ENCODE measurements at regions not wholly inside any gene's neighbourhood (a gene's known extent, or its start where the extent isn't known, plus 50 kb on each side); places are given as distances from the start of the nearest gene placed in this dataset.

- H3K27me3 ChIP-seq (ENCODE audit: control insufficient read depth in 2 of 2, insufficient read depth in 1 of 2, low read length in 1 of 2), result no peaks in the 10 kb centered on the region
- no peak for DNase-seq (ENCODE audit: low read depth in 6 of 9, low spot score in 9 of 9)
- H3K27ac ChIP-seq (ENCODE audit: low read depth in 1 of 2, low read length in 1 of 2), result no peak overlapping the region
- 93% methylated on average over 8 of the region's 8 CpGs for WGBS
- H3K4me3 ChIP-seq (ENCODE audit: low read length in 2 of 2), result no peak overlapping the region
- H3K4me1 ChIP-seq (ENCODE audit: control insufficient read depth in 2 of 2, insufficient read depth in 2 of 2, low read length in 2 of 2), result no peaks in the 10 kb centered on the region
- no peaks in the 10 kb centered on the region for H3K9me3 ChIP-seq (ENCODE audit: control insufficient read depth in 2 of 2, insufficient read depth in 1 of 2, low read length in 1 of 2)
- H3K36me3 ChIP-seq (ENCODE audit: control insufficient read depth in 2 of 2, insufficient read depth in 2 of 2, low read length in 1 of 2), result no peaks in the 10 kb centered on the region
These were observed 82.1 kb upstream of the F3 start for GRCh38 chr1:94623560-94624148.

GRCh38 chr1:94622757-94623156 lies 81.2 kb upstream of the F3 start:
- H3K4me1 ChIP-seq (ENCODE audit: control insufficient read depth in 2 of 2, insufficient read depth in 2 of 2, low read length in 2 of 2), result no peaks in the 10 kb centered on the region
- no peaks in the 10 kb centered on the region for H3K27me3 ChIP-seq (ENCODE audit: control insufficient read depth in 2 of 2, insufficient read depth in 1 of 2, low read length in 1 of 2)
- WGBS, result 93% methylated on average over 10 of the region's 10 CpGs
- no peak overlapping the region for H3K27ac ChIP-seq (ENCODE audit: low read depth in 1 of 2, low read length in 1 of 2)
- H3K4me3 ChIP-seq (ENCODE audit: low read length in 2 of 2), result no peak overlapping the region
- no peaks in the 10 kb centered on the region for H3K36me3 ChIP-seq (ENCODE audit: control insufficient read depth in 2 of 2, insufficient read depth in 2 of 2, low read length in 1 of 2)
- H3K9me3 ChIP-seq (ENCODE audit: control insufficient read depth in 2 of 2, insufficient read depth in 1 of 2, low read length in 1 of 2), result peaks cover 0 to 5% of the 10 kb centered on the region in 2 donors
- no peak for DNase-seq (ENCODE audit: low read depth in 6 of 9, low spot score in 9 of 9)

- Histone ChIP-seq H3K4me3 (ENCODE audit: low read length in 2 of 2) (no peak overlapping the region), H3K9me3 (ENCODE audit: control insufficient read depth in 2 of 2, insufficient read depth in 1 of 2, low read length in 1 of 2) (peaks cover 0 to 5% of the 10 kb centered on the region in 2 donors), H3K4me1 (ENCODE audit: control insufficient read depth in 2 of 2, insufficient read depth in 2 of 2, low read length in 2 of 2) (no peaks in the 10 kb centered on the region), H3K36me3 (ENCODE audit: control insufficient read depth in 2 of 2, insufficient read depth in 2 of 2, low read length in 1 of 2) (no peaks in the 10 kb centered on the region), H3K27ac (ENCODE audit: low read depth in 1 of 2, low read length in 1 of 2) (no peak overlapping the region), H3K27me3 (ENCODE audit: control insufficient read depth in 2 of 2, insufficient read depth in 1 of 2, low read length in 1 of 2) (no peaks in the 10 kb centered on the region)
- DNase-seq (ENCODE audit: low read depth in 6 of 9, low spot score in 9 of 9), result no peak
These were observed 80.2 kb upstream of the F3 start for GRCh38 chr1:94621802-94622201.

GRCh38 chr1:94621395-94621794 lies 79.8 kb upstream of the F3 start:
- Histone ChIP-seq H3K4me3 (ENCODE audit: low read length in 2 of 2) (no peak overlapping the region), H3K27me3 (ENCODE audit: control insufficient read depth in 2 of 2, insufficient read depth in 1 of 2, low read length in 1 of 2) (no peaks in the 10 kb centered on the region), H3K4me1 (ENCODE audit: control insufficient read depth in 2 of 2, insufficient read depth in 2 of 2, low read length in 2 of 2) (no peaks in the 10 kb centered on the region), H3K36me3 (ENCODE audit: control insufficient read depth in 2 of 2, insufficient read depth in 2 of 2, low read length in 1 of 2) (no peaks in the 10 kb centered on the region), H3K27ac (ENCODE audit: low read depth in 1 of 2, low read length in 1 of 2) (no peak overlapping the region), H3K9me3 (ENCODE audit: control insufficient read depth in 2 of 2, insufficient read depth in 1 of 2, low read length in 1 of 2) (peaks cover 0 to 5% of the 10 kb centered on the region in 2 donors)
- DNase-seq (ENCODE audit: low read depth in 6 of 9, low spot score in 9 of 9), result no peak
- 80% methylated on average over 3 of the region's 3 CpGs for WGBS

- no peaks in the 10 kb centered on the region for H3K4me1 ChIP-seq (ENCODE audit: control insufficient read depth in 2 of 2, insufficient read depth in 2 of 2, low read length in 2 of 2)
- H3K27me3 ChIP-seq (ENCODE audit: control insufficient read depth in 2 of 2, insufficient read depth in 1 of 2, low read length in 1 of 2), result no peaks in the 10 kb centered on the region
- peaks cover 0 to 5% of the 10 kb centered on the region in 2 donors for H3K9me3 ChIP-seq (ENCODE audit: control insufficient read depth in 2 of 2, insufficient read depth in 1 of 2, low read length in 1 of 2)
- no peaks in the 10 kb centered on the region for H3K36me3 ChIP-seq (ENCODE audit: control insufficient read depth in 2 of 2, insufficient read depth in 2 of 2, low read length in 1 of 2)
- no peak overlapping the region for H3K4me3 ChIP-seq (ENCODE audit: low read length in 2 of 2)
- DNase-seq (ENCODE audit: low read depth in 6 of 9, low spot score in 9 of 9), result no peak
- H3K27ac ChIP-seq (ENCODE audit: low read depth in 1 of 2, low read length in 1 of 2), result peak overlapping the region in 1 of 2 donors; percentile 53
- 93% methylated on average over 10 of the region's 10 CpGs for WGBS
These were observed 78.9 kb upstream of the F3 start for GRCh38 chr1:94620345-94621031.

GRCh38 chr1:94619731-94620130 lies 78.2 kb upstream of the F3 start:
- Histone ChIP-seq H3K4me1 (ENCODE audit: control insufficient read depth in 2 of 2, insufficient read depth in 2 of 2, low read length in 2 of 2) (no peaks in the 10 kb centered on the region), H3K4me3 (ENCODE audit: low read length in 2 of 2) (no peak overlapping the region), H3K27me3 (ENCODE audit: control insufficient read depth in 2 of 2, insufficient read depth in 1 of 2, low read length in 1 of 2) (no peaks in the 10 kb centered on the region), H3K36me3 (ENCODE audit: control insufficient read depth in 2 of 2, insufficient read depth in 2 of 2, low read length in 1 of 2) (no peaks in the 10 kb centered on the region), H3K27ac (ENCODE audit: low read depth in 1 of 2, low read length in 1 of 2) (no peak overlapping the region), H3K9me3 (ENCODE audit: control insufficient read depth in 2 of 2, insufficient read depth in 1 of 2, low read length in 1 of 2) (peaks cover 0 to 5% of the 10 kb centered on the region in 2 donors)
- WGBS, result 85% methylated on average over 1 of the region's 1 CpG
- no peak for DNase-seq (ENCODE audit: low read depth in 6 of 9, low spot score in 9 of 9)

GRCh38 chr1:94617957-94618739 lies 76.6 kb upstream of the F3 start:
- H3K4me1 ChIP-seq (ENCODE audit: control insufficient read depth in 2 of 2, insufficient read depth in 2 of 2, low read length in 2 of 2), result no peaks in the 10 kb centered on the region
- 95% methylated on average over 13 of the region's 13 CpGs for WGBS
- no peak overlapping the region for H3K27ac ChIP-seq (ENCODE audit: low read depth in 1 of 2, low read length in 1 of 2)

GRCh38 chr1:94617134-94617805 lies 75.7 kb upstream of the F3 start:
- Histone ChIP-seq H3K4me1 (ENCODE audit: control insufficient read depth in 2 of 2, insufficient read depth in 2 of 2, low read length in 2 of 2) (no peaks in the 10 kb centered on the region), H3K27me3 (ENCODE audit: control insufficient read depth in 2 of 2, insufficient read depth in 1 of 2, low read length in 1 of 2) (no peaks in the 10 kb centered on the region), H3K27ac (ENCODE audit: low read depth in 1 of 2, low read length in 1 of 2) (no peak overlapping the region), H3K4me3 (ENCODE audit: low read length in 2 of 2) (no peak overlapping the region), H3K36me3 (ENCODE audit: control insufficient read depth in 2 of 2, insufficient read depth in 2 of 2, low read length in 1 of 2) (no peaks in the 10 kb centered on the region), H3K9me3 (ENCODE audit: control insufficient read depth in 2 of 2, insufficient read depth in 1 of 2, low read length in 1 of 2) (peaks cover 0 to 5% of the 10 kb centered on the region in 2 donors)
- DNase-seq (ENCODE audit: low read depth in 6 of 9, low spot score in 9 of 9), result no peak
- 76% methylated on average over 6 of the region's 6 CpGs for WGBS

More at GRCh38 chr1:94617957-94618739, 76.6 kb upstream of the F3 start:
- no peaks in the 10 kb centered on the region for H3K36me3 ChIP-seq (ENCODE audit: control insufficient read depth in 2 of 2, insufficient read depth in 2 of 2, low read length in 1 of 2)
- H3K9me3 ChIP-seq (ENCODE audit: control insufficient read depth in 2 of 2, insufficient read depth in 1 of 2, low read length in 1 of 2), result peaks cover 0 to 5% of the 10 kb centered on the region in 2 donors
- H3K27me3 ChIP-seq (ENCODE audit: control insufficient read depth in 2 of 2, insufficient read depth in 1 of 2, low read length in 1 of 2), result no peaks in the 10 kb centered on the region
- H3K4me3 ChIP-seq (ENCODE audit: low read length in 2 of 2), result no peak overlapping the region
- DNase-seq (ENCODE audit: low read depth in 6 of 9, low spot score in 9 of 9), result no peak

GRCh38 chr1:94616506-94616905 lies 74.9 kb upstream of the F3 start:
- H3K4me3 ChIP-seq (ENCODE audit: low read length in 2 of 2), result no peak overlapping the region
- H3K36me3 ChIP-seq (ENCODE audit: control insufficient read depth in 2 of 2, insufficient read depth in 2 of 2, low read length in 1 of 2), result no peaks in the 10 kb centered on the region
- H3K4me1 ChIP-seq (ENCODE audit: control insufficient read depth in 2 of 2, insufficient read depth in 2 of 2, low read length in 2 of 2), result no peaks in the 10 kb centered on the region
- H3K27ac ChIP-seq (ENCODE audit: low read depth in 1 of 2, low read length in 1 of 2), result no peak overlapping the region
- no peaks in the 10 kb centered on the region for H3K27me3 ChIP-seq (ENCODE audit: control insufficient read depth in 2 of 2, insufficient read depth in 1 of 2, low read length in 1 of 2)
- peaks cover 0 to 5% of the 10 kb centered on the region in 2 donors for H3K9me3 ChIP-seq (ENCODE audit: control insufficient read depth in 2 of 2, insufficient read depth in 1 of 2, low read length in 1 of 2)
- WGBS, result 83% methylated on average over 2 of the region's 2 CpGs
- no peak for DNase-seq (ENCODE audit: low read depth in 6 of 9, low spot score in 9 of 9)

Data from thymus (tissue), 11 donors.